GM12878 (cell line): ENCODE measurements at regions not wholly inside any gene's neighbourhood (a gene's known extent, or its start where the extent isn't known, plus 50 kb on each side); places are given as distances from the start of the nearest gene placed in this dataset.

Experiments used
- ATAC-seq: fragments of 200-7000 bp; cut with Tn5 transposase; 3 replicates; pipeline ENCODE4 v1.9.1; 2020; ENCODE audit warnings: mild to moderate bottlenecking, moderate library complexity
- BruUV-seq: library from RNA; stranded (reverse); fragments of 400-500 nt; replicated peaks from 2 replicates; lab custom pipeline; 2021; lab: Mats Ljungman, UMichigan
- CTCF ChIA-PET: fragments of 300-600 bp; sonication (Branson Sonifier 250); formaldehyde crosslinking; extraction: SDS; loops from one replicate; lab custom pipeline; 2021; ENCODE audit warnings: inconsistent platforms; lab: Yijun Ruan, JAX
- POLR2A ChIA-PET: fragments of 350-600 bp; formaldehyde crosslinking; extraction: SDS; loops from one replicate; lab custom pipeline; 2021; ENCODE audit warnings: inconsistent platforms; lab: Charles Lee
- RAD21 ChIA-PET: fragments of 300-600 bp; sonication (Branson Sonifier 250); formaldehyde crosslinking; loops from one replicate; lab custom pipeline; 2023; ENCODE audit warnings: antibody characterized with exemption; ENCODE audit not compliant: unreplicated experiment; lab: Charles Lee
- SMC1A ChIA-PET: fragments of 300-600 bp; sonication (Branson Sonifier 250); formaldehyde crosslinking; loops from one replicate; lab custom pipeline; 2023; ENCODE audit not compliant: unreplicated experiment, uncharacterized antibody; lab: Charles Lee
- DNase-seq: peaks from one replicate; pipeline ENCODE4 v3.0.0-alpha.2; 2011; ENCODE audit warnings: low read depth, low spot score
- FAIRE-seq: peaks from 3 replicates; lab custom pipeline; 2011; peaks lifted over from hg19 to GRCh38; lab: Jason Lieb, UNC
- H2AFZ ChIP-seq: 2 replicates; pipeline ENCODE4 v1.6.0; 2011; ENCODE audit warnings: low read depth, low read length, control low read depth; ENCODE audit not compliant: control insufficient read depth
- H3K27ac ChIP-seq: 2 replicates; pipeline ENCODE4 v1.5.1; 2011; ENCODE audit warnings: control low read depth; ENCODE audit not compliant: control insufficient read depth, insufficient read depth
- H3K27me3 ChIP-seq, 2 experiments: replicated peaks in 1 of 2; 2 replicates each; pipeline versions ENCODE4 v1.6.0 to v1.6.1; 2011; ENCODE audit warnings: low read length in 1 of 2; ENCODE audit not compliant: control insufficient read depth in 2 of 2, insufficient read depth in 2 of 2
- H3K36me3 ChIP-seq, 2 experiments: 2 replicates each; pipeline ENCODE4 v1.5.1; 2011; ENCODE audit warnings: low read length in 1 of 2; ENCODE audit not compliant: control insufficient read depth in 2 of 2, insufficient read depth in 2 of 2
- H3K4me1 ChIP-seq: 2 replicates; pipeline ENCODE4 v1.6.1; 2011; ENCODE audit warnings: mild to moderate bottlenecking, low read length, moderate library complexity, mixed read lengths; ENCODE audit not compliant: control insufficient read depth, insufficient read depth
- H3K4me2 ChIP-seq: 2 replicates; pipeline ENCODE4 v1.6.0; 2011; ENCODE audit warnings: control low read depth; ENCODE audit not compliant: control insufficient read depth, insufficient read depth
- H3K4me3 ChIP-seq: fragments of 200-600 bp; sonication (generic); 2 replicates; pipeline ENCODE4 v1.5.1; 2016
- H3K79me2 ChIP-seq: 2 replicates; pipeline ENCODE4 v1.6.0; 2011; ENCODE audit warnings: low read length; ENCODE audit not compliant: control insufficient read depth, insufficient read depth
- H3K9ac ChIP-seq: 2 replicates; pipeline ENCODE4 v1.8.0; 2011; ENCODE audit warnings: low read length, control low read depth, mixed read lengths; ENCODE audit not compliant: control insufficient read depth, insufficient read depth
- H3K9me3 ChIP-seq: replicated peaks from 3 replicates; pipeline ENCODE4 v1.5.1; 2011; ENCODE audit warnings: mild to moderate bottlenecking, low read length; ENCODE audit not compliant: control insufficient read depth, insufficient read depth
- H4K20me1 ChIP-seq: 2 replicates; pipeline ENCODE4 v1.6.0; 2011; ENCODE audit not compliant: control insufficient read depth, insufficient read depth
- CHD1 ChIP-seq: IDR thresholded peaks from 2 replicates; pipeline ENCODE4 v1.6.1; 2012; ENCODE audit warnings: low read depth, low read length, improper control_type of control experiment
- CUX1 ChIP-seq: IDR thresholded peaks from 2 replicates; pipeline ENCODE4 v1.6.1; 2012; ENCODE audit warnings: improper control_type of control experiment, low read depth, low read length; ENCODE audit not compliant: insufficient replicate concordance
- ETV6 ChIP-seq, 2 experiments: fragments of 450-650 bp in 1 of 2; IDR thresholded peaks in 1 of 2; conservative IDR thresholded peaks in 1 of 2; 2 replicates each; pipeline ENCODE4 v1.6.1; 2014; ENCODE audit warnings: antibody characterized with exemption in 1 of 2, borderline replicate concordance in 1 of 2, low read depth in 1 of 2, mild to moderate bottlenecking in 1 of 2, moderate library complexity in 1 of 2
- EZH2 ChIP-seq: IDR thresholded peaks from 2 replicates; pipeline ENCODE4 v1.6.1; 2012; ENCODE audit warnings: low read depth, mild to moderate bottlenecking, control low read depth, inconsistent platforms, low read length, borderline replicate concordance; ENCODE audit not compliant: control insufficient read depth
- HSF1 ChIP-seq: fragments of 150-350 bp; IDR thresholded peaks from 2 replicates; pipeline ENCODE4 v1.6.1; 2014; ENCODE audit warnings: mild to moderate bottlenecking, low read depth, low read length
- KDM1A ChIP-seq: fragments of 200-600 bp; sonication (generic); IDR thresholded peaks from 2 replicates; pipeline ENCODE4 v1.6.1; 2016; ENCODE audit warnings: borderline replicate concordance
- LARP7 ChIP-seq: fragments of 450-650 bp; IDR thresholded peaks from 2 replicates; pipeline ENCODE4 v1.6.1; 2017; ENCODE audit warnings: mild to moderate bottlenecking
- POU2F2 ChIP-seq: IDR thresholded peaks from 3 replicates; pipeline ENCODE4 v1.6.1; 2011; ENCODE audit warnings: low read depth, mild to moderate bottlenecking, low read length, borderline replicate concordance
- RFX5 ChIP-seq: IDR thresholded peaks from 2 replicates; pipeline ENCODE4 v1.6.1; 2011; ENCODE audit warnings: low read depth, low read length, improper control_type of control experiment
- SMAD1 ChIP-seq: fragments of 450-650 bp; IDR thresholded peaks from 2 replicates; pipeline ENCODE4 v1.6.1; 2018; ENCODE audit warnings: mild to moderate bottlenecking, low read depth; ENCODE audit not compliant: partially characterized antibody
- SMARCA5 ChIP-seq: fragments of 450-650 bp; IDR thresholded peaks from 2 replicates; pipeline ENCODE4 v1.6.1; 2017; ENCODE audit warnings: mild to moderate bottlenecking
- SRF ChIP-seq, 2 experiments: IDR thresholded peaks; 2 replicates each; pipeline ENCODE4 v1.6.1; 2011; ENCODE audit warnings: low read depth in 2 of 2, low read length in 2 of 2, mild to moderate bottlenecking in 1 of 2, moderate library complexity in 1 of 2
- WGBS: methylation state at CpG from one replicate; pipeline ENCODE4 v1.1.6; 2016; ENCODE audit warnings: low lambda C conversion rate; ENCODE audit not compliant: insufficient replicate concordance, insufficient coverage; ENCODE audit errors: missing lambda C conversion rate; 5-methylcytosine and 5-hydroxymethylcytosine counted together
- in situ Hi-C: fragments of 300-500 bp; cut with MboI; formaldehyde crosslinking; loops from 9 replicates; pipeline ENCODE4 v1.14.3; 2018; ENCODE audit warnings: mixed read lengths
- intact Hi-C: fragments of 100-400 bp; cut with micrococcal nuclease; formaldehyde crosslinking; loops from one replicate; pipeline ENCODE4 v1.14.2; 2022; ENCODE audit not compliant: unreplicated experiment

- in situ Hi-C loops = no loop called here
- no TSS peak for BruUV-seq
- TF ChIP-seq CHD1 = no peak
- TF ChIP-seq, all 136 proteins: peak for 0
- no peak overlapping the region for H3K4me2 ChIP-seq
- no peaks in the 10 kb centered on the region for H3K79me2 ChIP-seq
- no peak overlapping the region for H3K27ac ChIP-seq
- no peak for DNase-seq
- intact Hi-C loops = no loop called here
- no peak overlapping the region for H3K4me3 ChIP-seq
- H3K4me1 ChIP-seq = no peaks in the 10 kb centered on the region
- H3K27me3 ChIP-seq = no peaks in the 10 kb centered on the region
- ATAC-seq = no peak
- 17% methylated on average over 3 of the region's 3 CpGs for WGBS
- no peaks in the 10 kb centered on the region for H4K20me1 ChIP-seq
- CTCF ChIA-PET = no interaction called here
- H2AFZ ChIP-seq = no peak overlapping the region
- no peak overlapping the region for H3K9ac ChIP-seq
- RAD21 ChIA-PET = no interaction called here
- POLR2A ChIA-PET = no interaction called here
- no peaks in the 10 kb centered on the region for H3K36me3 ChIP-seq
- SMC1A ChIA-PET = no interaction called here
- no peak for FAIRE-seq
- H3K9me3 ChIP-seq = no peaks in the 10 kb centered on the region
These were observed 569.4 kb downstream of the MEI4 start for GRCh38 chr6:78222226-78222625.

- ChIA-PET POLR2A (no interaction called here), SMC1A (no interaction called here), CTCF (interaction anchor here (0.6 kb wide), 1 partner anchor 211 kb away, joined by 4 read pairs; no protein-coding TSS in a partner anchor), RAD21 (no interaction called here)
- Histone ChIP-seq H3K4me2 (no peak overlapping the region), H3K9ac (no peak overlapping the region), H3K79me2 (no peaks in the 10 kb centered on the region), H2AFZ (no peak overlapping the region), H3K27ac (no peak overlapping the region), H4K20me1 (no peaks in the 10 kb centered on the region), H3K4me1 (no peaks in the 10 kb centered on the region), H3K36me3 (no peaks in the 10 kb centered on the region), H3K9me3 (no peaks in the 10 kb centered on the region), H3K27me3 (no peaks in the 10 kb centered on the region), H3K4me3 (no peak overlapping the region)
- 31% methylated on average over 3 of the region's 3 CpGs for WGBS
- FAIRE-seq (no peak), ATAC-seq (no peak), DNase-seq (no peak)
- BruUV-seq = no TSS peak
- in situ Hi-C loops = no loop called here
- intact Hi-C loops = no loop called here
- TF ChIP-seq LARP7 (no peak), SMARCA5 (no peak), POU2F2 (no peak), ETV6 (conservative IDR thresholded peaks at IDR 0.05 in 1 of 2, IDR thresholded peaks at IDR 0.05 in 1 of 2; ENCODE audit: borderline replicate concordance in 1 of 2, low read depth in 1 of 2) (no peak), KDM1A (no peak), SRF (IDR thresholded peaks at IDR 0.05; ENCODE audit: low read depth in 2 of 2, low read length in 2 of 2) (no peak), RFX5 (no peak), SMAD1 (no peak), HSF1 (no peak), CUX1 (no peak), EZH2 (no peak)
These were observed 578.2 kb downstream of the MEI4 start for GRCh38 chr6:78231002-78231401.
